GM10266 (cell line): ENCODE measurements at regions not wholly inside any gene's neighbourhood (a gene's known extent, or its start where the extent isn't known, plus 50 kb on each side); places are given as distances from the start of the nearest gene placed in this dataset.

ENCODE experiments used
- DNase-seq: peaks from one replicate; pipeline ENCODE4 v3.0.0; 2012; ENCODE audit errors: extremely low spot score
- TF ChIP-seq, protein P1 (sequence below): IDR thresholded peaks from 2 replicates; pipeline ENCODE4 v1.5.1; 2012; ENCODE audit warnings: mild to moderate bottlenecking, low read depth; ENCODE audit not compliant: control insufficient read depth, insufficient read depth; ENCODE audit errors: missing control alignments

DNA sequence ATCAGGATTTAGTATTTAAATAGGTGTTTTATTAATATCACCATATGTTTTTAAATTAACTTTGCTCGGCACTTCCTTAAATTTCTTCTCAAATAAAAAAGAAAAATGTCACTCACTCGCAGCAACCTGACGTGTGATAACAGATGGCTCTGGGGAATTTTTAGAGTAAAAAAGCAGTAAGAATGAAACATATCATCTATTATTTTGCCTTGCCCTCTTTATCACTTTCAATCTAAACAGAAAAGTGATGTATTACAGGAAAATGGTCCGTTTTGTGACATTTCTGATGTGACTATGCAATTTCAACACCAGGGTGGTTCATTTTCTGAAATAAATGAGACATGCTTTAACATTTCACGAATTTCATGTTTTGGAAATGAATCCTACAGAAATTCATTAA is 1368.0 kb upstream of the LRRTM1 start:
- TF ChIP-seq, protein P1, sequence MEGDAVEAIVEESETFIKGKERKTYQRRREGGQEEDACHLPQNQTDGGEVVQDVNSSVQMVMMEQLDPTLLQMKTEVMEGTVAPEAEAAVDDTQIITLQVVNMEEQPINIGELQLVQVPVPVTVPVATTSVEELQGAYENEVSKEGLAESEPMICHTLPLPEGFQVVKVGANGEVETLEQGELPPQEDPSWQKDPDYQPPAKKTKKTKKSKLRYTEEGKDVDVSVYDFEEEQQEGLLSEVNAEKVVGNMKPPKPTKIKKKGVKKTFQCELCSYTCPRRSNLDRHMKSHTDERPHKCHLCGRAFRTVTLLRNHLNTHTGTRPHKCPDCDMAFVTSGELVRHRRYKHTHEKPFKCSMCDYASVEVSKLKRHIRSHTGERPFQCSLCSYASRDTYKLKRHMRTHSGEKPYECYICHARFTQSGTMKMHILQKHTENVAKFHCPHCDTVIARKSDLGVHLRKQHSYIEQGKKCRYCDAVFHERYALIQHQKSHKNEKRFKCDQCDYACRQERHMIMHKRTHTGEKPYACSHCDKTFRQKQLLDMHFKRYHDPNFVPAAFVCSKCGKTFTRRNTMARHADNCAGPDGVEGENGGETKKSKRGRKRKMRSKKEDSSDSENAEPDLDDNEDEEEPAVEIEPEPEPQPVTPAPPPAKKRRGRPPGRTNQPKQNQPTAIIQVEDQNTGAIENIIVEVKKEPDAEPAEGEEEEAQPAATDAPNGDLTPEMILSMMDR: no peak
- no peak for DNase-seq

- no peak for DNase-seq
- TF ChIP-seq, protein P1: no peak
These were observed 1366.3 kb upstream of the LRRTM1 start for GRCh38 chr2:81670885-81671284.

DNA sequence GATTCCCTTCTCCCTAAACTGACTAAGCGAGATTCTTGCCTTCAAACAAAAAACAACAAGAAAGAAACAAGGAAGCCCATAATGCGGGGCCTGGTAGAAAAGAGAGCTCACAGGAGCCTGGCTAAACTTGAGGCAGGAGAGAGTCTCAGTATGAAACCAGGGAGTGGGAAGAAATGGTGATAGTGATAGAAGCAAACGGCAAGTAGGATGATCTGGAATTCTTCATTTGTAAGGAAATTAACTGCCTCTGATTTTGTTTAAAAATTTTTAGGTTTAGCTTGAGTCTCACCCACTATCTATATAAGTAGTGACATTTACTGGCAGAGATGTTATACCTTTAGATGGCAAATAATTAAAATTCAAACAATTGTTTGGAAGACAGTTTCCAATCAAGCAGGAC is 1356.5 kb upstream of the LRRTM1 start:
- no peak for DNase-seq
- TF ChIP-seq, protein P1: no peak

DNA sequence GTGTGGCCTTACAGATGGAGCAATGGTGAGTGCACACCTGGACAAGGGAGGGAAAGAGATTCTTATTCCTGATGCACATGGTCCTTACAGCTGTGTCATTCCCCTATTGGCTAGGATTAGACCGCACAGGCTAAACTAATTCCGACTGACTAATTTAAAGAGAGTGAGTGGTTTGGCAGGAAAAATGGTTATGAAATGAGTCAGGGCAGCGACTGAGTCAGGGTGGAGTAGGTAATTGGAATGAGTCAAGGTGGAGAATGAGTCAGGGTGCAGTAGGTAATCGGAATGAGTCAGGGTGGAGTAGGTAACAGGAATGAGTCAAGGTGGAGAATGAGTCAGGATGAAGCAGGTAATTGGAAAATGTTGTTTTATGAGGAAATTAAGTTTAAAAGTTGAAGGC is 1353.7 kb upstream of the LRRTM1 start:
- no peak for DNase-seq

GRCh38 chr2:81650048-81650971 is 1345.8 kb upstream of the LRRTM1 start:
- TF ChIP-seq, protein P1: no peak
- no peak for DNase-seq

More for the DNA sequence above, 1353.7 kb upstream of the LRRTM1 start:
- TF ChIP-seq, protein P1: no peak

GRCh38 chr2:81648806-81649205 is 1344.3 kb upstream of the LRRTM1 start:
- DNase-seq: no peak
- TF ChIP-seq, protein P1: no peak

GRCh38 chr2:81648370-81648769 is 1343.8 kb upstream of the LRRTM1 start:
- DNase-seq: no peak
- TF ChIP-seq, protein P1: no peak
